ENCODE measurements at regions not wholly inside any gene's neighbourhood (a gene's known extent, or its start where the extent isn't known, plus 50 kb on each side); places are given as distances from the start of the nearest gene placed in this dataset.

DNA sequence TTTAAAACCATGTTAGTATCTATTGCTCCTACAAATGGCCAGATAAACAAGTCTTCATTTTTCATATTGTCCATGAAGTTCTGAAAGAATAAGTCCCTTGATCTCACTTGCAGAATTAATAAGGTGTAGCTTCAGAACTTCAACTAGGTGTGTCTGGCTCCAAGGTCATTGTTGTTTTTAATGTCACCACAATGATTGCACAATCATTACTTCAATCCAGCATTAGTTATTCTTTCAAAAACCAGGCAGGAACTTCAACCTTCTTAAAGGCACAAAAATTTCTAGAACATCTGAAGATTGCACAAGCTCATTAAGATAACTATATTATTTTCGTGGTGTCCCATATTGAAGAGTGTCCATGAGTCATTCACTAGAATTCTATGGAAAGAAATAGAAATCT, 1386.4 kb downstream of the CDH11 start:
- H3K27ac ChIP-seq = no peak overlapping the region
- H3K36me3 ChIP-seq = no peaks in the 10 kb centered on the region
- no peaks in the 10 kb centered on the region for H3K4me1 ChIP-seq (ENCODE audit: control insufficient read depth in 1 of 2, low read depth in 2 of 2)
- H3K27me3 ChIP-seq (replicated peaks; ENCODE audit: insufficient read depth) = no peaks in the 10 kb centered on the region
- DNase-seq (ENCODE audit: low spot score) (no peak), ATAC-seq (ENCODE audit: insufficient number of reproducible peaks, low FRiP score, low read depth) (no peak)
- TF ChIP-seq, protein P1, sequence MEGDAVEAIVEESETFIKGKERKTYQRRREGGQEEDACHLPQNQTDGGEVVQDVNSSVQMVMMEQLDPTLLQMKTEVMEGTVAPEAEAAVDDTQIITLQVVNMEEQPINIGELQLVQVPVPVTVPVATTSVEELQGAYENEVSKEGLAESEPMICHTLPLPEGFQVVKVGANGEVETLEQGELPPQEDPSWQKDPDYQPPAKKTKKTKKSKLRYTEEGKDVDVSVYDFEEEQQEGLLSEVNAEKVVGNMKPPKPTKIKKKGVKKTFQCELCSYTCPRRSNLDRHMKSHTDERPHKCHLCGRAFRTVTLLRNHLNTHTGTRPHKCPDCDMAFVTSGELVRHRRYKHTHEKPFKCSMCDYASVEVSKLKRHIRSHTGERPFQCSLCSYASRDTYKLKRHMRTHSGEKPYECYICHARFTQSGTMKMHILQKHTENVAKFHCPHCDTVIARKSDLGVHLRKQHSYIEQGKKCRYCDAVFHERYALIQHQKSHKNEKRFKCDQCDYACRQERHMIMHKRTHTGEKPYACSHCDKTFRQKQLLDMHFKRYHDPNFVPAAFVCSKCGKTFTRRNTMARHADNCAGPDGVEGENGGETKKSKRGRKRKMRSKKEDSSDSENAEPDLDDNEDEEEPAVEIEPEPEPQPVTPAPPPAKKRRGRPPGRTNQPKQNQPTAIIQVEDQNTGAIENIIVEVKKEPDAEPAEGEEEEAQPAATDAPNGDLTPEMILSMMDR (IDR thresholded peaks at IDR 0.05) = no peak
- no peak overlapping the region for H3K4me3 ChIP-seq
- no peaks in the 10 kb centered on the region for H3K9me3 ChIP-seq

DNA sequence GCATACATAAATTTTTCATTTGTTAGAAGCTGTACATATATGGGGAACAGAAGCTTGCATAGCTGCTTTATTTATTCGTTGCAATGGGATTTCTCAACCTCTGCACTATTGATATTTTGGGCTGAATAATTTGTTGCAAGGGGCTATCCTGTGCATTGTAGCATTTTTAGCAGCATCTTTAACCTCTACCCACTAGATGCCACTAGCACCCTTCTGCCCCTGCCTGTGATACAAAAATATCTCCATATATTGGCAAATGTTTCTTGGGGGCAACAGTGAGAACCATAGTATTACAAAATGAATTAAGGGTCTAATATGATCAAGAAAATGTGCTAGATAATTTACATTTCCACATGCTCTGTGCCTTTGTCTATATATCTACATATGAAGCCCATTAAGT, 1401.0 kb downstream of the CDH11 start:
- DNase-seq (ENCODE audit: low spot score) = no peak
- H3K4me1 ChIP-seq (ENCODE audit: control insufficient read depth in 1 of 2, low read depth in 2 of 2) = peaks cover 0 to 5% of the 10 kb centered on the region in 2 donors
- no peak overlapping the region for H3K4me3 ChIP-seq
- no peaks in the 10 kb centered on the region for H3K27me3 ChIP-seq (replicated peaks; ENCODE audit: insufficient read depth)
- no peak overlapping the region for H3K27ac ChIP-seq
- no peaks in the 10 kb centered on the region for H3K36me3 ChIP-seq
- ATAC-seq (ENCODE audit: insufficient number of reproducible peaks, low FRiP score, low read depth) = no peak
- H3K9me3 ChIP-seq = no peaks in the 10 kb centered on the region
- TF ChIP-seq, protein P1 (IDR thresholded peaks at IDR 0.05) = no peak

GRCh38 chr16:63719926-63720325, 1401.9 kb downstream of the CDH11 start:
- ATAC-seq (ENCODE audit: insufficient number of reproducible peaks, low FRiP score, low read depth) (no peak), DNase-seq (ENCODE audit: low spot score) (no peak)
- no peaks in the 10 kb centered on the region for H3K9me3 ChIP-seq
- peaks cover 0 to 5% of the 10 kb centered on the region in 2 donors for H3K4me1 ChIP-seq (ENCODE audit: control insufficient read depth in 1 of 2, low read depth in 2 of 2)
- no peaks in the 10 kb centered on the region for H3K27me3 ChIP-seq (replicated peaks; ENCODE audit: insufficient read depth)
- no peak overlapping the region for H3K27ac ChIP-seq
- no peak overlapping the region for H3K4me3 ChIP-seq
- H3K36me3 ChIP-seq = no peaks in the 10 kb centered on the region
- TF ChIP-seq, protein P1 (IDR thresholded peaks at IDR 0.05) = no peak

- Histone ChIP-seq H3K27ac (no peak overlapping the region), H3K4me3 (no peak overlapping the region), H3K4me1 (ENCODE audit: control insufficient read depth in 1 of 2, low read depth in 2 of 2) (peaks cover 0 to 5% of the 10 kb centered on the region in 2 donors), H3K36me3 (no peaks in the 10 kb centered on the region), H3K27me3 (replicated peaks; ENCODE audit: insufficient read depth) (no peaks in the 10 kb centered on the region), H3K9me3 (no peaks in the 10 kb centered on the region)
- TF ChIP-seq, protein P1 (IDR thresholded peaks at IDR 0.05) = no peak
- DNase-seq (ENCODE audit: low spot score) (no peak), ATAC-seq (ENCODE audit: insufficient number of reproducible peaks, low FRiP score, low read depth) (no peak)
Observed at GRCh38 chr16:63717806-63718205, 1404.1 kb downstream of the CDH11 start.

- Histone ChIP-seq H3K27me3 (replicated peaks; ENCODE audit: insufficient read depth) (no peaks in the 10 kb centered on the region), H3K4me1 (ENCODE audit: control insufficient read depth in 1 of 2, low read depth in 2 of 2) (peaks cover 0 to 5% of the 10 kb centered on the region in 2 donors)
- TF ChIP-seq, protein P1 (IDR thresholded peaks at IDR 0.05) = no peak
Observed at GRCh38 chr16:63714876-63715275, 1407.0 kb downstream of the CDH11 start.

More at GRCh38 chr16:63714876-63715275, 1407.0 kb downstream of the CDH11 start:
- Histone ChIP-seq H3K4me3 (no peak overlapping the region), H3K9me3 (no peaks in the 10 kb centered on the region), H3K36me3 (no peaks in the 10 kb centered on the region), H3K27ac (no peak overlapping the region)
- no peak for DNase-seq (ENCODE audit: low spot score)
- ATAC-seq (ENCODE audit: insufficient number of reproducible peaks, low FRiP score, low read depth) = no peak
